ENCODE measurements at regions not wholly inside any gene's neighbourhood (a gene's known extent, or its start where the extent isn't known, plus 50 kb on each side); places are given as distances from the start of the nearest gene placed in this dataset.

- no peak for DNase-seq
These were observed 97.8 kb downstream of the AQP9 start for GRCh38 chr15:58235961-58236360.

- DNase-seq: no peak
These were observed 102.2 kb downstream of the AQP9 start for GRCh38 chr15:58240191-58240932.

GRCh38 chr15:58241872-58242271 lies 103.7 kb downstream of the AQP9 start:
- peak; percentile 66 for DNase-seq

- DNase-seq: peak; percentile 94
These were observed 104.9 kb downstream of the AQP9 start for GRCh38 chr15:58243070-58243469.

- peak; percentile 79 for DNase-seq
These were observed 106.4 kb downstream of the AQP9 start for GRCh38 chr15:58244536-58244935.

GRCh38 chr15:58246041-58246440 lies 107.9 kb downstream of the AQP9 start:
- DNase-seq: no peak

- no peak for DNase-seq
These were observed 110.0 kb downstream of the AQP9 start for GRCh38 chr15:58247855-58248842.

GRCh38 chr15:58249646-58250312 lies 111.6 kb downstream of the AQP9 start:
- no peak for DNase-seq

GRCh38 chr15:58252586-58253323 lies 114.6 kb downstream of the AQP9 start:
- no peak for DNase-seq

- DNase-seq: peak; percentile 28
These were observed 119.7 kb downstream of the AQP9 start for GRCh38 chr15:58257776-58258325.

GRCh38 chr15:58258501-58259292 lies 120.5 kb downstream of the AQP9 start:
- DNase-seq: no peak

GRCh38 chr15:58260205-58260724 lies 122.1 kb downstream of the AQP9 start:
- no peak for DNase-seq

GRCh38 chr15:58260725-58261267 lies 122.6 kb downstream of the AQP9 start:
- no peak for DNase-seq

GRCh38 chr15:58261368-58261767 lies 123.2 kb downstream of the AQP9 start:
- DNase-seq: no peak

- DNase-seq: no peak
These were observed 126.1 kb downstream of the AQP9 start for GRCh38 chr15:58264053-58264971.

- DNase-seq: no peak
These were observed 128.9 kb downstream of the AQP9 start for GRCh38 chr15:58267051-58267450.

- no peak for DNase-seq
These were observed 130.6 kb downstream of the AQP9 start for GRCh38 chr15:58268746-58269267.

- DNase-seq: peak; percentile 87
These were observed 131.6 kb downstream of the AQP9 start for GRCh38 chr15:58269455-58270414.

All from eye (tissue), 1 donor.